Neuronal stem cell (in vitro differentiated cells): ENCODE measurements at regions not wholly inside any gene's neighbourhood (a gene's known extent, or its start where the extent isn't known, plus 50 kb on each side); places are given as distances from the start of the nearest gene placed in this dataset.

Experiments
- DNase-seq: peaks from one replicate; pipeline ENCODE4 v3.0.0-alpha.2; 2013; ENCODE audit warnings: low spot score
- H2AFZ ChIP-seq: one replicate; pipeline ENCODE4 v1.6.1; 2013; ENCODE audit warnings: mild to moderate bottlenecking, low read length, inconsistent platforms
- H2AK5ac ChIP-seq: 2 replicates; pipeline ENCODE4 v1.6.1; 2013; ENCODE audit warnings: low read depth, mild to moderate bottlenecking, inconsistent platforms, low read length, moderate library complexity, mixed read lengths
- H2BK120ac ChIP-seq: 2 replicates; pipeline ENCODE4 v1.6.1; 2013; ENCODE audit warnings: low read depth, mild to moderate bottlenecking, inconsistent platforms, low read length, moderate library complexity, mixed read lengths
- H2BK12ac ChIP-seq: one replicate; pipeline ENCODE4 v1.6.1; 2013; ENCODE audit warnings: low read length, inconsistent platforms
- H2BK15ac ChIP-seq: 2 replicates; pipeline ENCODE4 v1.6.1; 2013; ENCODE audit warnings: mild to moderate bottlenecking, low read length, inconsistent platforms, mixed read lengths
- H2BK5ac ChIP-seq: one replicate; pipeline ENCODE4 v1.6.1; 2013; ENCODE audit warnings: inconsistent platforms, mild to moderate bottlenecking, low read length, moderate library complexity
- H3K14ac ChIP-seq: one replicate; pipeline ENCODE4 v1.6.1; 2013; ENCODE audit warnings: low read length, inconsistent platforms
- H3K18ac ChIP-seq: 2 replicates; pipeline ENCODE4 v1.6.1; 2013; ENCODE audit warnings: low read length, inconsistent platforms
- H3K23ac ChIP-seq: 2 replicates; pipeline ENCODE4 v1.6.1; 2013; ENCODE audit warnings: low read depth, mild to moderate bottlenecking, mixed read lengths, low read length, inconsistent platforms; ENCODE audit not compliant: poor library complexity
- H3K27ac ChIP-seq: replicated peaks from 3 replicates; pipeline ENCODE4 v1.5.1; 2013; ENCODE audit warnings: low read length, inconsistent platforms
- H3K27me3 ChIP-seq, 3 experiments: 2 replicates each; pipeline ENCODE4 v1.6.1; 2013; ENCODE audit warnings: low read length in 3 of 3, mild to moderate bottlenecking in 2 of 3, inconsistent platforms in 1 of 3, low read depth in 1 of 3, mixed read lengths in 1 of 3, moderate library complexity in 1 of 3; ENCODE audit not compliant: control insufficient read depth in 3 of 3, insufficient read depth in 3 of 3
- H3K36me3 ChIP-seq, 2 donors: replicated peaks in 1 of 2; 2 replicates each; pipeline ENCODE4 v1.6.1; 2013; ENCODE audit warnings: low read length in 2 of 2; ENCODE audit not compliant: control insufficient read depth in 2 of 2, insufficient read depth in 2 of 2
- H3K4ac ChIP-seq: 2 replicates; pipeline ENCODE4 v1.6.1; 2013; ENCODE audit warnings: inconsistent platforms, mild to moderate bottlenecking, low read length, moderate library complexity
- H3K4me1 ChIP-seq, 2 donors: 1 replicate in 1 of 2; 2 replicates in 1 of 2; pipeline ENCODE4 v1.6.1; 2013; ENCODE audit warnings: low read length in 2 of 2, low read depth in 1 of 2; ENCODE audit not compliant: control insufficient read depth in 2 of 2, insufficient read depth in 1 of 2
- H3K4me2 ChIP-seq: one replicate; pipeline ENCODE4 v1.6.1; 2013; ENCODE audit warnings: mild to moderate bottlenecking, low read length, inconsistent platforms; ENCODE audit not compliant: insufficient read depth, poor library complexity, severe bottlenecking
- H3K4me3 ChIP-seq, 2 donors: 2 replicates each; pipeline ENCODE4 v1.5.1; 2013; ENCODE audit warnings: low read length in 2 of 2, mild to moderate bottlenecking in 2 of 2, inconsistent platforms in 1 of 2, moderate library complexity in 1 of 2
- H3K79me1 ChIP-seq: one replicate; pipeline ENCODE4 v1.6.1; 2013; ENCODE audit warnings: low read depth, mild to moderate bottlenecking, inconsistent platforms, low read length, moderate library complexity
- H3K9ac ChIP-seq: one replicate; pipeline ENCODE4 v1.6.1; 2013; ENCODE audit warnings: mild to moderate bottlenecking, low read depth, low read length, inconsistent platforms; ENCODE audit not compliant: poor library complexity
- H3K9me3 ChIP-seq, 2 donors: replicated peaks in 1 of 2; 2 replicates each; pipeline versions ENCODE3 to v1.6.1; 2013; ENCODE audit warnings: low read length in 2 of 2, mild to moderate bottlenecking in 2 of 2, inconsistent platforms in 1 of 2, low read depth in 1 of 2, mixed read lengths in 1 of 2, moderate library complexity in 1 of 2; ENCODE audit not compliant: control insufficient read depth in 2 of 2, insufficient read depth in 1 of 2
- H4K8ac ChIP-seq: one replicate; pipeline ENCODE4 v1.6.1; 2013; ENCODE audit warnings: low read depth, mild to moderate bottlenecking, inconsistent platforms, low read length, moderate library complexity
- H4K91ac ChIP-seq: one replicate; pipeline ENCODE4 v1.6.1; 2013; ENCODE audit warnings: low read length, low read depth, mild to moderate bottlenecking, inconsistent platforms; ENCODE audit not compliant: poor library complexity
- WGBS, 2 donors: extraction: QIAGEN DNeasy Blood & Tissue Kit; methylation state at CpG; one replicate each; pipeline ENCODE4 v1.1.7; 2013; ENCODE audit warnings: missing lambda C conversion rate in 2 of 2, mixed read lengths in 1 of 2; ENCODE audit not compliant: insufficient read length in 2 of 2, insufficient replicate concordance in 1 of 2; ENCODE audit errors: extremely low coverage in 2 of 2; 5-methylcytosine and 5-hydroxymethylcytosine counted together

DNA sequence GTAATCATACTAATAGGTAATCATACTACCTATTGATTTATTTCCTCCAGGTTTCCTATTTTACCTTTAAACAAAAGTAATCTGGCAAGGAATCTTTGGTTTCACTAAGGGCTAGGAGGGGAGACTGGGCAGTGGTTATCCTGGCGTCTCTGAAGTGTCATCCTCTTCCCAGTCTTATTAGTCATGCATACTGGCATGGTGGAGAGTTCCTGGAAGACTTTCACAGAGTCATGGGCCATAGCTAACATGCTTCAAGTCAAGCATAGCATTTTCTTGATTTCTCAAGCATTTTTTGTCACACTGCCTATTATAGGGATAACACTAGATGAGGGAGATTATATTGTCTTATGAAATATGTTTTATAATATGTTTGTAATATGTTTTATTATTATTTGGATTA lies 64.0 kb upstream of the ASB17 start:
- no peak overlapping the region for H3K14ac ChIP-seq
- WGBS, 2 donors = no CpG with 5 or more reads among the region's 1 CpG
- no peak overlapping the region for H2AFZ ChIP-seq
- no peak overlapping the region for H3K9ac ChIP-seq
- no peaks in the 10 kb centered on the region for H3K4me1 ChIP-seq
- H2BK15ac ChIP-seq = no peak overlapping the region
- no peak overlapping the region for H3K18ac ChIP-seq
- H4K8ac ChIP-seq = no peak overlapping the region
- no peak overlapping the region for H3K23ac ChIP-seq
- no peak overlapping the region for H2AK5ac ChIP-seq
- H4K91ac ChIP-seq = no peak overlapping the region
- no peak overlapping the region for H3K4me2 ChIP-seq
- H3K27me3 ChIP-seq = no peaks in the 10 kb centered on the region
- H3K79me1 ChIP-seq = no peaks in the 10 kb centered on the region
- H3K27ac ChIP-seq = no peak overlapping the region
- H2BK120ac ChIP-seq = no peak overlapping the region
- no peak overlapping the region for H3K4me3 ChIP-seq
- no peak for DNase-seq
- peaks cover 0 to 2% of the 10 kb centered on the region in 2 donors for H3K9me3 ChIP-seq
- H3K4ac ChIP-seq = no peak overlapping the region
- H3K36me3 ChIP-seq = no peaks in the 10 kb centered on the region
- no peak overlapping the region for H2BK5ac ChIP-seq
- H2BK12ac ChIP-seq = no peak overlapping the region

DNA sequence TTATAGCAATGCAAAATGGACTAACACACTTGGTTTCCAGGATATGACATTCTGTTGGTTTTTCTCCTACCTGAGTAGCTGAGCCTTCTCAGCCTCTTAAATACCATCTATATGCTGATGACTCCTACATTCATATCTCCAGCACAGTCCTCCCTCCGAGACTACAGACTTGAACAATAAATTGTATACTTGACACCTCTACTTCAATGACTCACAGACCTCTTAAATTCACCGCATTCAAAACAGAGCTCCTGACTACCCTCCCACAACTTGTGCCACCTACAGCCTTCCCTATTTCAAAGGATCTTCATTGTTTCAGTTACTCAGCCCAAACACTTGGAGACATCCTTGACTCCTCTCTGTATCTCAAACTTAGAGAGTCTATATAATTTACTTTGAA lies 66.8 kb upstream of the ASB17 start:
- no peak overlapping the region for H2AFZ ChIP-seq
- H4K91ac ChIP-seq = no peak overlapping the region
- no peak overlapping the region for H2BK5ac ChIP-seq
- H2BK12ac ChIP-seq = no peak overlapping the region
- H3K4me2 ChIP-seq = no peak overlapping the region
- H3K79me1 ChIP-seq = no peaks in the 10 kb centered on the region
- H3K27ac ChIP-seq = no peak overlapping the region
- H3K36me3 ChIP-seq = no peaks in the 10 kb centered on the region
- no peak overlapping the region for H2BK120ac ChIP-seq
- H3K23ac ChIP-seq = no peak overlapping the region
- H2AK5ac ChIP-seq = no peak overlapping the region
- no peak overlapping the region for H3K18ac ChIP-seq
- no peaks in the 10 kb centered on the region for H3K4me1 ChIP-seq
- no peak overlapping the region for H3K9ac ChIP-seq
- H3K14ac ChIP-seq = no peak overlapping the region
- no peak overlapping the region for H4K8ac ChIP-seq
- H3K9me3 ChIP-seq = peaks cover 0 to 2% of the 10 kb centered on the region in 2 donors
- H3K4me3 ChIP-seq = no peak overlapping the region
- no CpG with 5 or more reads among the region's 2 CpGs for WGBS, 2 donors
- no peak for DNase-seq
- H2BK15ac ChIP-seq = no peak overlapping the region
- H3K4ac ChIP-seq = no peak overlapping the region
- no peaks in the 10 kb centered on the region for H3K27me3 ChIP-seq

DNA sequence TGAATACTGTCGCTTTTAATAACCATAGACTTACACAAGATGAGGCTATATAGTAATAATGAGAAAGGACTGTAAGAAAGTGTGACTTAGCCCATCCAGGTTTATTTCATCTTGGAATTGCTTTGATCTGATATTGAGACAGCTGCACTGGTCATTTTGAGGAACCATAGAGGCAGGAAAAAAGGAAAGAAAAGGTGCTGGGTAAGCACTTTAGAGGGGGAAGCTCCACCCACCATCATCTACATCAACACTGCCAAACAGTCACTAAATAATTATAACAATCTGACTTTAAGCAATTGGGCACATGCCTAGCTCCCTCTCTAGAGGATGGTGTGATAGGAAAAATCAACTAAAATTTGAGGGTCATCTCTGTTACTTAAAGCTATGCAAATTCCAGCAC lies 70.6 kb upstream of the ST6GALNAC3 start:
- Histone ChIP-seq H2BK120ac (no peak overlapping the region), H2BK15ac (no peak overlapping the region), H3K4ac (no peak overlapping the region), H3K14ac (no peak overlapping the region), H3K18ac (no peak overlapping the region), H3K27ac (no peak overlapping the region), H2BK5ac (no peak overlapping the region), H3K27me3 (no peaks in the 10 kb centered on the region), H3K9me3 (no peaks in the 10 kb centered on the region), H3K4me1 (no peaks in the 10 kb centered on the region), H2AFZ (no peak overlapping the region), H3K79me1 (no peaks in the 10 kb centered on the region), H3K4me3 (no peak overlapping the region), H4K91ac (no peak overlapping the region), H3K23ac (no peak overlapping the region), H2AK5ac (no peak overlapping the region), H3K4me2 (no peak overlapping the region), H4K8ac (no peak overlapping the region), H3K9ac (no peak overlapping the region), H2BK12ac (no peak overlapping the region), H3K36me3 (no peaks in the 10 kb centered on the region)
- DNase-seq = no peak
- WGBS, 2 donors = no CpG with 5 or more reads among the region's 1 CpG

- Histone ChIP-seq H4K8ac (no peak overlapping the region), H3K79me1 (no peaks in the 10 kb centered on the region), H3K4ac (no peak overlapping the region), H2AFZ (no peak overlapping the region), H3K36me3 (no peaks in the 10 kb centered on the region), H2AK5ac (no peak overlapping the region), H3K4me2 (no peak overlapping the region), H3K9ac (no peak overlapping the region), H3K14ac (no peak overlapping the region), H3K18ac (no peak overlapping the region), H3K27me3 (no peaks in the 10 kb centered on the region), H2BK5ac (no peak overlapping the region), H3K27ac (no peak overlapping the region), H3K4me1 (no peaks in the 10 kb centered on the region), H3K23ac (no peak overlapping the region), H2BK15ac (no peak overlapping the region), H2BK12ac (no peak overlapping the region), H4K91ac (no peak overlapping the region), H2BK120ac (no peak overlapping the region), H3K9me3 (no peaks in the 10 kb centered on the region), H3K4me3 (no peak overlapping the region)
- WGBS, 2 donors = no CpG with 5 or more reads among the region's 4 CpGs
- DNase-seq = no peak
Measured at GRCh38 chr1:76005765-76006164, 68.8 kb upstream of the ST6GALNAC3 start.
